GM21619 (cell line): ENCODE measurements at regions not wholly inside any gene's neighbourhood (a gene's known extent, or its start where the extent isn't known, plus 50 kb on each side); places are given as distances from the start of the nearest gene placed in this dataset.

Source experiments
- ATAC-seq: cut with Tn5 transposase; IDR thresholded peaks from one replicate; pipeline ENCODE4 v1.9.1; 2021; ENCODE audit not compliant: unreplicated experiment

GRCh38 chr5:141800617-141801016, 77.6 kb downstream of the PCDH1 start:
- ATAC-seq, result no peak

GRCh38 chr5:141799507-141800167, 78.6 kb downstream of the PCDH1 start:
- no peak for ATAC-seq

GRCh38 chr5:141797425-141797824, 80.8 kb downstream of the PCDH1 start:
- no peak for ATAC-seq

- no peak for ATAC-seq
Observed at GRCh38 chr5:141795421-141795820, 82.8 kb downstream of the PCDH1 start.

- ATAC-seq, result no peak
Observed at GRCh38 chr5:141793881-141794280, 84.3 kb downstream of the PCDH1 start.

- ATAC-seq, result no peak
Observed at GRCh38 chr5:141793403-141793802, 84.8 kb downstream of the PCDH1 start.

- ATAC-seq, result no peak
Observed at GRCh38 chr5:141790630-141791029, 87.6 kb downstream of the PCDH1 start.

GRCh38 chr5:141789330-141789729, 88.9 kb downstream of the PCDH1 start:
- ATAC-seq, result no peak

GRCh38 chr5:141788296-141788970, 89.8 kb downstream of the PCDH1 start:
- no peak for ATAC-seq

- ATAC-seq, result no peak
Observed at GRCh38 chr5:141787376-141787775, 90.8 kb downstream of the PCDH1 start.

- no peak for ATAC-seq
Observed at GRCh38 chr5:141786700-141787099, 91.5 kb downstream of the PCDH1 start.

- ATAC-seq, result no peak
Observed at GRCh38 chr5:141785711-141786110, 92.5 kb downstream of the PCDH1 start.

- ATAC-seq, result no peak
Observed at GRCh38 chr5:141785135-141785534, 93.1 kb downstream of the PCDH1 start.

- ATAC-seq, result no peak
Observed at GRCh38 chr5:141784529-141784928, 93.7 kb downstream of the PCDH1 start.

- no peak for ATAC-seq
Observed at GRCh38 chr5:141783947-141784296, 94.3 kb downstream of the PCDH1 start.

GRCh38 chr5:141783005-141783946, 94.9 kb downstream of the PCDH1 start:
- ATAC-seq, result no peak

GRCh38 chr5:141781910-141782309, 96.3 kb downstream of the PCDH1 start:
- no peak for ATAC-seq

- ATAC-seq, result peak; percentile 45
Observed at GRCh38 chr5:141780952-141781781, 97.0 kb downstream of the PCDH1 start.

GRCh38 chr5:141780240-141780951, 97.8 kb downstream of the PCDH1 start:
- no peak for ATAC-seq

- no peak for ATAC-seq
Observed at GRCh38 chr5:141779503-141779973, 97.5 kb upstream of the ARAP3 start.
